A673 (cell line): ENCODE measurements at regions not wholly inside any gene's neighbourhood (a gene's known extent, or its start where the extent isn't known, plus 50 kb on each side); places are given as distances from the start of the nearest gene placed in this dataset.
"Not testable (repeated sequence)": the region's sequence is repeated elsewhere in the genome, so short reads cannot be mapped to it uniquely, and the experiment has no call there.

Experiments used
- EZH2 ChIP-seq: fragments of 200-600 bp; sonication (generic); IDR thresholded peaks from 2 replicates; pipeline ENCODE4 v1.6.1; 2017; ENCODE audit warnings: borderline replicate concordance, low read depth, mild to moderate bottlenecking, mixed read lengths, antibody characterized with exemption, low read length; ENCODE audit not compliant: poor library complexity, severe bottlenecking
- TF ChIP-seq, protein P1 (sequence below): fragments of 300-800, 200-600 bp; sonication (generic); conservative IDR thresholded peaks from 2 replicates; pipeline ENCODE4 v1.5.1; 2017; ENCODE audit warnings: low read depth, mild to moderate bottlenecking, antibody characterized with exemption, low read length, moderate library complexity, mixed read lengths

DNA sequence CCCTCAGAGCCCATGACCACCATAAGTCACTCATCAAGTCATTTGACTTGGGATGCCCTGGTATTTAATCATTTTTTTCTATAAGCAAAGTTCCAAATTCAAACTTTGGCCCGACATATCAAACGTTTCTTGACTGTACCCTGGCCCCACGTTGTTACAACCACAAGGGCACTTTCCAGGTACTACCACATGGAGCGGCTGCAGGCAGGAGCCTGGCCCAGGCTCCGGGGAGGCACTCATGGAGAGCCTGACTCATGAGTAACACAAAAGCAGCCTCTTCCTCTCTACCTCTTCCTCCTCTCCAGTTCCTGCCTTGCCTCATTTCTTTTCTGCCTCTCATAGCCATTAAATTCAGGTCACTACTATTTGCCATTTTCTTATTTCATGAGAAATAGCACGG, 87.2 kb downstream of the CDRT15L2 start:
- TF ChIP-seq, protein P1, sequence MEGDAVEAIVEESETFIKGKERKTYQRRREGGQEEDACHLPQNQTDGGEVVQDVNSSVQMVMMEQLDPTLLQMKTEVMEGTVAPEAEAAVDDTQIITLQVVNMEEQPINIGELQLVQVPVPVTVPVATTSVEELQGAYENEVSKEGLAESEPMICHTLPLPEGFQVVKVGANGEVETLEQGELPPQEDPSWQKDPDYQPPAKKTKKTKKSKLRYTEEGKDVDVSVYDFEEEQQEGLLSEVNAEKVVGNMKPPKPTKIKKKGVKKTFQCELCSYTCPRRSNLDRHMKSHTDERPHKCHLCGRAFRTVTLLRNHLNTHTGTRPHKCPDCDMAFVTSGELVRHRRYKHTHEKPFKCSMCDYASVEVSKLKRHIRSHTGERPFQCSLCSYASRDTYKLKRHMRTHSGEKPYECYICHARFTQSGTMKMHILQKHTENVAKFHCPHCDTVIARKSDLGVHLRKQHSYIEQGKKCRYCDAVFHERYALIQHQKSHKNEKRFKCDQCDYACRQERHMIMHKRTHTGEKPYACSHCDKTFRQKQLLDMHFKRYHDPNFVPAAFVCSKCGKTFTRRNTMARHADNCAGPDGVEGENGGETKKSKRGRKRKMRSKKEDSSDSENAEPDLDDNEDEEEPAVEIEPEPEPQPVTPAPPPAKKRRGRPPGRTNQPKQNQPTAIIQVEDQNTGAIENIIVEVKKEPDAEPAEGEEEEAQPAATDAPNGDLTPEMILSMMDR, result not testable (repeated sequence)
- TF ChIP-seq EZH2, result not testable (repeated sequence)
